ENCODE measurements at regions not wholly inside any gene's neighbourhood (a gene's known extent, or its start where the extent isn't known, plus 50 kb on each side); places are given as distances from the start of the nearest gene placed in this dataset.
A peak's percentile ranks its signal among the peaks of the same experiment; 100 is the strongest.

DNA sequence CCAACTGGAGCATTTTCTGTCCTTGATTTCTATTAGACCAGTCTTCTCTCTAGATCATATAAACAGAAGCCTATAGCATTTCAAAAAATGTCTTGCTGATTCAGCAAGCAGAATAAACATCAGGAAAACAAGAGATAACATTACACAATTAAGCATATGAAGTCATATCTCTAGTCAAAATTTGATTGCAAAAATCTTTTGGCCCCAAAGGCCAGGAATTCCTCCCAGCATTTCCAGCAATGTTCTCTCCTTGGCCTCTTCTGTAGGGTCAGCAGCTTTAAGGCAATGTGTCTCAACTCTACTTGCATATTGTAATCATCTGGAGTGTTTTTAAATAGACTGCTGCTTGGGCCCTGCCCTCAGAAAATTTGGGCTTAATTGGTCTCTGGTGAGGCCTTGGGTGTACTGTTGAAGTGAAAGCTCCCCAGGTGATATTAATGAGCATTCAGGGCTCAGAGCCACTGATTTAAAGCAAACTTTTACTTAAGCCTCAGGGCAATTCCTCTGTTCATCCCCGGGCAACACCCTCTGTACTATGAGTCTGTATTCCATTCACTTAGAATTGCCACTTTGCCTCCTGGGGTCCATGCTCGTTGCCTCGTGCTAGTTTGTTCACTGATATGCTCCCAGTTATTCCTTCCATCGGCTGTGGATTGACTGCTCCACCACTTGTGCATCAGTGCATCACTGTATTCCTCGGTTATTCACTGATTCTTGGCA lies 1072.6 kb downstream of the ROBO2 start:
- no peak for DNase-seq
- H3K27ac Mint-ChIP-seq = no peak overlapping the region

DNA sequence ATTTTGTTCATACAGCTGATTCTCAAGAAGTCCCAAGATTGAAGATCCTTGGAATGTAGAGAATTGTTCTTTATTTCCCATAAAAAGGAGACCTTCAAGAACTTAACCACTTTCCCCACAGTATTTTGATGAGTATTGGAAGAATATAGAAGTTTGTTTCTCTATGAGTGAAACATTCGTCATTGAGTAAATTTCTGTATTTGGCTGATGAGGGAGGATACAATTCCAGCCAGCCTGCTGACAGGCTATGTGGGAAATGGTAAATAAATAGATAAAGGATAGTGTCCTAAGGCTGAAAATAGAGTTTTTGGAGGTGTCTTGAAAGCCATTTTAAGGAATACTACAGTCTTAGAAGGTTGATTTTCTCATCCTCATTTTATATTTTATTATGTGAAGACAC lies 1076.1 kb downstream of the ROBO2 start:
- DNase-seq (no peak), ATAC-seq (no peak)
- H3K4me3 Mint-ChIP-seq = no peak overlapping the region
- no peaks in the 10 kb centered on the region for H3K27me3 Mint-ChIP-seq
- H3K9me3 Mint-ChIP-seq = peaks cover 0 to 11% of the 10 kb centered on the region in 2 donors
- H3K27ac Mint-ChIP-seq = no peak overlapping the region
- no peaks in the 10 kb centered on the region for H3K4me1 Mint-ChIP-seq

More for the DNA sequence above, 1072.6 kb downstream of the ROBO2 start:
- Mint-ChIP-seq H3K9me3 (peaks cover 6 to 11% of the 10 kb centered on the region in 2 donors), H3K27me3 (no peaks in the 10 kb centered on the region), H3K4me3 (no peak overlapping the region), H3K4me1 (no peaks in the 10 kb centered on the region)
- no peak for ATAC-seq

DNA sequence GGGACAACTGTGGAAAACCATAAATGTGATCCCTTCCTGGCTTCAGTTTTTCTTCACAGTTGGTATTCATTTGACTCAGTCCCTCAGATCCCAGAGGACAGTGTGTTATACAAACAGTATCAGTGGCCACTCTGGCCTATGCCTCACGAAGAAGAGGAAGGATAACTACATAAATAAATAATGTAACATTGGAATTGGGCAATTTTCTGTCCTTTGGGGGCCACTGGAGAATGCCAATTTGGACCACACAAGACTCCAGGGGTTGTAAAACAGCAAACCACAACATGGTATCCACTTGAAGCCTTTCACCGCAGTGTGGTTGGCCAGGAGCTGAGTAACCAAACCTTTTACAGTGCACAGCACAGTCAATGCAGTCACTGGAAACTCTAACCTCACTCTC lies 1077.0 kb downstream of the ROBO2 start:
- Mint-ChIP-seq H3K4me1 (no peaks in the 10 kb centered on the region), H3K9me3 (peaks cover 0 to 7% of the 10 kb centered on the region in 2 donors), H3K27me3 (no peaks in the 10 kb centered on the region), H3K27ac (no peak overlapping the region), H3K4me3 (no peak overlapping the region)
- no peak for ATAC-seq
- no peak for DNase-seq

DNA sequence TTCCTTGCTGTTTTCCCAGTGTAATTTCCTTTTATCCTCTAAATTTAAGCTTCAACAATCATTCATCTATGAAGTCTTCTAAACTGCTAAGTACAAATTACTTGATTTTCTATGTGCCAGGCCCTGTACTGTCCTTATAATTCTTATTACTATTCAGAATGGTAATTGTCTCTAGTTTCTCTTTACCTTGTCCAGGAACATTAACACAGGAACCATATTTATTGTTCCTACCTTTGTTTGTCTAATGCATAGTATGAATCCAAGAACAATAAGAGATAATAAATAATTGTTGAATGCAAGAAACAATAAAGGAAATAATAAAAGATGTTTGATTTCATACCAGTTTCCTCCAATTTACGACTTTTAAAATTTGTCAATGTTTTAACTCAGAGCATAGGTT lies 1083.2 kb downstream of the ROBO2 start:
- H3K4me1 Mint-ChIP-seq = no peaks in the 10 kb centered on the region
- H3K9me3 Mint-ChIP-seq = peaks cover 26% of the 10 kb centered on the region in 2 donors
- H3K27me3 Mint-ChIP-seq = no peaks in the 10 kb centered on the region
- no peak overlapping the region for H3K4me3 Mint-ChIP-seq
- ATAC-seq (no peak), DNase-seq (no peak)
- H3K27ac Mint-ChIP-seq = no peak overlapping the region

DNA sequence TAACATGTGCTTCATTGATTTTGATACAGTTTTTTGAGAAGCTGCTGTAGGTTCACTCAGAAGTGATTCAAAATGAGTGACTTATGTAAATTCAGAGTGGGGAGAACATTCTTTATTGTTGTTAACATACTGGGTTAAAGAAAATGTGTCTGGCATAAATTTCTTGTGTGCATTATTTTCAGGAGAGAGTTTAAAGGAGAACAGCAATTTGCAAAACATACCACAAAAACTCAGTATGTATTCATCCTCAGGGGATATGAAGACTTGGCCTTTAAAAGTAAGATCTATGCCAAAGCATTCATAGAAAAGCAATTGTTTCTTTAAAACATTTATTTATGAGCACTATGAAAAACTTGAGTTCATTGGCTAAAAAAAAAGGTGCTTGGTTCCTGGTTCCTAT lies 1089.8 kb downstream of the ROBO2 start:
- ATAC-seq (no peak), DNase-seq (no peak)
- Mint-ChIP-seq H3K27ac (no peak overlapping the region), H3K9me3 (peaks cover 29 to 31% of the 10 kb centered on the region in 2 donors), H3K27me3 (no peaks in the 10 kb centered on the region), H3K4me1 (no peaks in the 10 kb centered on the region), H3K4me3 (no peak overlapping the region)

DNA sequence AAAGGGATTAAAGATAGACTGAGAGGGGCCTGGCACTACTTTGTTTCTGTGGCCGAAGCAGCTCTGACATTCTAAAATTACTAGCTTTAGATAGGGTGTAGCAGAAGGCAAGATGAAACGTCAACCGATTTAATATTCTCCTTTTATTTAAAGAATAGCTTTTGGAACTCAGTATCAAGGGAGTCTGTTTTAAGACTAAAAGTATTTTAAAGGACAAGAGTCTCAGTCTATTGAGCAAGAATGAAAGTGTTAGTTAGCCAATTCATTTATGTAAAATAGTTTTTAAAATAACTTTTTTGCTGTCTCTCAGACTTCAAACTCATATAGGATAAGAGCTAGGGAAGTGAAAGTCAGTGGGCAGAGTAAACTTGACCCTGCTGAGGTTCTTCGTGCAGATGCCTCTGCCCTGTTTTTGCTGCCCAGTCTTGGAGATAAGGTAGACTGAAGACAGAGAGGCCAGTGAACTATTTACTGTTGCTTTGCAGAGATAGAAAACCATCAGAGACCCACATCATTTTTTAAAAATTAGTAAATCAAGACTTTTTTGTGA lies 1090.9 kb downstream of the ROBO2 start:
- ATAC-seq (no peak), DNase-seq (no peak)
- Mint-ChIP-seq H3K9me3 (peaks cover 18 to 20% of the 10 kb centered on the region in 2 donors), H3K27me3 (no peaks in the 10 kb centered on the region), H3K27ac (no peak overlapping the region), H3K4me3 (no peak overlapping the region), H3K4me1 (no peaks in the 10 kb centered on the region)

DNA sequence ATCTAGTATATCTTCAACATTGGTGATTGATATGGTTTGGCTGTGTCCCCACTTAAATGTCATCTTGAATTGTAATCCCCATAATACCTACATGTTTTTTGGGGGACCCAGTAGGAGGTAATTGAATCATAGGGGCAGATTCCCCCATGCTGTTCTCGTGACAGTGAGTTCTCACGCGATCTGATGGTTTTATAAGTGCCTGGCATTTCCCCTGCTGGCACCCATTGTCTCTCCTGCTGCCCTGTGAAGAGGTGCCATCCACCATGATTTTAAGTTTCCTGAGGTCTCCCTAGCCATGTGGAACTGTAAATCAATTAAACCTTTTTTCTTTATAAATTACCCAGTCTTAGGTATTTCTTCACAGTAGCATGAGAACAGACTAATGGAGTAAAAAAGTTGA lies 1094.6 kb downstream of the ROBO2 start:
- H3K27ac Mint-ChIP-seq = no peak overlapping the region
- H3K9me3 Mint-ChIP-seq = peaks cover 4 to 12% of the 10 kb centered on the region in 2 donors
- ATAC-seq = no peak
- no peaks in the 10 kb centered on the region for H3K27me3 Mint-ChIP-seq
- no peak overlapping the region for H3K4me3 Mint-ChIP-seq
- no peaks in the 10 kb centered on the region for H3K4me1 Mint-ChIP-seq
- no peak for DNase-seq

DNA sequence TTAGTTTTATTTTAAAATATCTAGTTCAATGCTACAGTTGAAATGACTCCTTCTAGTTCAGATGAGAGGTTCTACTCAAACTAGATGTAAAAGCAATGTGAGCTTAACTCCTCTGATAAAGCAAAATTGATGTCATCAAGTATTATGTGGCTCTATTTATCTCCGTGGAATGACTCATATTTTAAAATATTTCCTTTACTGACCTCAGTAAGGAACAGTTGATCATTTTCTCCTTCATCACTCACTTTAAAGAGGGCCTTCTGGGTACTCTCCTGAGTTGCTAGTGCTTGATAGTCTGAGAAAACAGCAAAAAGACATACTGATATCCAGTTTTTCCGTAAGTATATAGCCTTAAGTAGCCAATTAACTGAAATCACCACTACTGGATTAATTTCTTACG lies 1099.3 kb downstream of the ROBO2 start:
- Mint-ChIP-seq H3K27me3 (no peaks in the 10 kb centered on the region), H3K9me3 (peaks cover 7 to 9% of the 10 kb centered on the region in 2 donors), H3K27ac (no peak overlapping the region), H3K4me3 (no peak overlapping the region), H3K4me1 (no peaks in the 10 kb centered on the region)
- DNase-seq = no peak
- no peak for ATAC-seq

DNA sequence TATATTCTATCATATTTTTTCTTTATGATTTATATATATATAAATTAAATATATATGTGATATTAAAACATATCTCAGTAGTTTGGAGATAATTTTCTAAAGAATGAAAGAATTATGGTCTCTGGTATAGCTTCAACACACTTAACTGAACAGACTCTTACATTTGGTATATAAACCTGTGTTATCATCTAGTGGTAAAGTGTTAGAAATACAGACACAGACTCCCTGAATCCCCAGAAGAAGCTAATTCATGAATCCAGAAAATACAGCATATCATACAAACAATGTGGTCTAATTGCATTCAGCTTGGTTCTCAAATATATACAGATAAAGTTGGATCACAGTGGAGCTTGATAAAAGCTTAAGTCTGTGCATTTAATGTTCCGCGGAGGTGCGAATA lies 1100.4 kb downstream of the ROBO2 start:
- ATAC-seq = no peak

DNA sequence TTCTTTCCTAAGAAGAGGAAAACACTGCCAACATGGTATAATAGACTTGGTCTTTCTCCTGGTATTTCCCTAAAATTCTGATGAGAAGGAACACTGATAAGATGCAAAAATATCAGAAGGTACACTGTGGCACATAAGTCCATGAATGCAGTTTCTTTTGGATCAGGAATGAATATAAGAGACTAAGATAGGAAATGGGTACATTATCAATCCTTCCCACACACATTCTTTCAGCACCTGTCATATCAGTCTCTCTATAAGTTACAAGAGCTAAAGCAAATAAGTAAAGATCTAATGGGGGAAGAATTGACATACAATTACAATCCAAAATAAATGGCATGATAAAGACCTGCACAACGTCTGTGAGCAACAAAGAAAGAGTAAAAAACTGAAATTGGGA lies 1101.0 kb downstream of the ROBO2 start:
- H3K4me3 Mint-ChIP-seq = no peak overlapping the region
- ATAC-seq = no peak
- peaks cover 14 to 17% of the 10 kb centered on the region in 2 donors for H3K9me3 Mint-ChIP-seq
- no peaks in the 10 kb centered on the region for H3K27me3 Mint-ChIP-seq
- no peak for DNase-seq
- H3K4me1 Mint-ChIP-seq = no peaks in the 10 kb centered on the region
- no peak overlapping the region for H3K27ac Mint-ChIP-seq

More for the DNA sequence above, 1100.4 kb downstream of the ROBO2 start:
- no peak for DNase-seq
- H3K4me3 Mint-ChIP-seq = no peak overlapping the region
- peaks cover 11 to 12% of the 10 kb centered on the region in 2 donors for H3K9me3 Mint-ChIP-seq
- no peaks in the 10 kb centered on the region for H3K4me1 Mint-ChIP-seq
- no peak overlapping the region for H3K27ac Mint-ChIP-seq
- H3K27me3 Mint-ChIP-seq = no peaks in the 10 kb centered on the region

DNA sequence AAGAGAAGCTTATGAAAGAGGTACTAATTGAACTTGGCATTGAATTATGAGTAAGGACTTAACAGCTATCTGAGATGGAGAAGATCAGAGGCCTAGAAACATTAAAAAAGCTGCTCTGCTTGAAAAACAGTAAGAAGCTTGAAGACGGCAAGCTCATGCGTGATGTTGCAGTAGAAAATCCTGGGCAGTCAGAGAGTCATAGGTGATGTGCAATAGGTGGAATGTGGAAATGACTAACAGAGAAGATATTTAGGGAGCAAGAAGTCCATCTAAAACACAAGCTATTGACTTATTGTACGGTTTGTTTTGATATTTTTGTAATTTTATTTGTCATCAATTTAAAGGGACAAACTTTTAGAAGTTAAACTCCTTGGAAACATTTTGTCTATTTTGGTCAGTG lies 1101.4 kb downstream of the ROBO2 start:
- no peak overlapping the region for H3K27ac Mint-ChIP-seq
- H3K4me1 Mint-ChIP-seq = no peaks in the 10 kb centered on the region
- ATAC-seq (no peak), DNase-seq (no peak)
- no peaks in the 10 kb centered on the region for H3K27me3 Mint-ChIP-seq
- H3K4me3 Mint-ChIP-seq = no peak overlapping the region
- H3K9me3 Mint-ChIP-seq = peaks cover 16 to 17% of the 10 kb centered on the region in 2 donors

DNA sequence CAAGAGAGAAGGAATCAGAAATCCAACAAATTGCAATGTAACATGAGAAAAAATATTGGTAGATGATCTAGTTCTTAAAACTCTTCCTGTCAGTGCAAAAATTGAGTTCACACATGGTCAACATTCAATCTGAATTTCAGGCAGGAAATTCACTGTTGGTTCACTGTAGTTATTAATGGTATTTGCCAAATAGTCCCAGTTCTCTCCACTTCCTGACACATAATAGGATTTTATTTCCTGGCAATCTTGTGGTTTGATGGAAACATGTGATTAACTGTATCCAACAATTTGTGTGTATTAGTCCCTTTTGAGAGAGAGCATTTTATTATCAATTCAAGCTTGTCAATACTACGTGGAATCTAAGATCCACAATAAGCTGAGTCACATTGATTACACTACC lies 1103.1 kb downstream of the ROBO2 start:
- Mint-ChIP-seq H3K27ac (no peak overlapping the region), H3K27me3 (no peaks in the 10 kb centered on the region), H3K4me1 (no peaks in the 10 kb centered on the region), H3K9me3 (peaks cover 14 to 21% of the 10 kb centered on the region in 2 donors), H3K4me3 (no peak overlapping the region)
- DNase-seq = no peak
- no peak for ATAC-seq

DNA sequence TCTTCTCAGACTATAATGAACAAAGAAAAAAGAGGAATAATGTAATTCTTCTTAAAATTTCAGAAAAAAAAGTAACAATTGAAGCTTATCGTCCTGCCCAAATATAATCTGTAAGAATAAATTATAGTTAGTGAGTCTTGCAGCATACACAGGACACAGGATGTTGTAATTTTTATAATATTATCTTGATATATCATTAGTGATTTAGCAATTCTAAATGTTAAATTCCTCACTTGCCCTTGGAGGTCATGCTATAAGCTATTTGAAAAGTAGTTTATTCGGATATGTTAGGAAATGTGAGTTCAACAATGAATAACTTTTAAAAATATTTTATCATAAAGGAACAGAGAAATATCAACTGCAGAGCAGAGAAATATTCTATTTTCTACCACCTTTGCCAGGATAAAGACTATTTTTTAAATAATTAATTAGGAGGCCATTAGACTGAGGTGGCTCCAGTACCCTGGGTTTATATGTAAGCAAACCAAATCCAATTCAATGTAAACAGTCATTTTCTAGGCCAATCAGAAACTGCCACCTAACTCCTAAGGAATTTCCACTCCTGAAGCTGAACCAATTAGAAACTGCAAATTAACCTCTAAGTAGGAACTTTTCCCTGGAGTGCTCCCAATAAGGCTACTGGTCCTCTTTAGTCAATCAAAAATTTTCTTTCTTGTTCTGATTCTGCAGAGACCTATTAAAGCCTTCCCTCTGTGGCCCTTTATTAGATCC lies 1109.3 kb downstream of the ROBO2 start:
- H3K4me1 Mint-ChIP-seq = no peaks in the 10 kb centered on the region
- H3K9me3 Mint-ChIP-seq = peaks cover 19 to 26% of the 10 kb centered on the region in 2 donors
- no peak overlapping the region for H3K4me3 Mint-ChIP-seq
- H3K27me3 Mint-ChIP-seq = no peaks in the 10 kb centered on the region
- DNase-seq (no peak), ATAC-seq (no peak)
- no peak overlapping the region for H3K27ac Mint-ChIP-seq

DNA sequence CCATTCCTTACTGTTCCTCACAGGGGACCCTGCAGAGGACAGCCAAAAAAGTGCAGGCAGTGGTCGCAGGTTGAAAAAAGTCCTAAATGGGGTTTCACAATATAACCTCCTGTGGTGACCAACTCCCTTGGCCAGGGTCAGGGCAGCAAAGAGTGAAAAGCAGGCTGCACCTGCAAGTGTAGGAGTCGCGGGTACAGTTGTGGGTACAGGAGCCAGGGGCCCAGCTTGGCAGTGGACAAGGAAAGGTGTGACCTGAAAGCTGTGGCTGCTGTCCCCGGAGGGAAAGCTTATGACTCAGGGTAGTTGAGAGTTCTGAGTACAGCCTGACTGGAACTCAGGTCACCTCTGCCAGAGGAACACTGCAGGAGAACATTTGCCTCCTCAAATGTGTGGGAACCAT lies 1114.1 kb downstream of the ROBO2 start:
- no peak for DNase-seq

DNA sequence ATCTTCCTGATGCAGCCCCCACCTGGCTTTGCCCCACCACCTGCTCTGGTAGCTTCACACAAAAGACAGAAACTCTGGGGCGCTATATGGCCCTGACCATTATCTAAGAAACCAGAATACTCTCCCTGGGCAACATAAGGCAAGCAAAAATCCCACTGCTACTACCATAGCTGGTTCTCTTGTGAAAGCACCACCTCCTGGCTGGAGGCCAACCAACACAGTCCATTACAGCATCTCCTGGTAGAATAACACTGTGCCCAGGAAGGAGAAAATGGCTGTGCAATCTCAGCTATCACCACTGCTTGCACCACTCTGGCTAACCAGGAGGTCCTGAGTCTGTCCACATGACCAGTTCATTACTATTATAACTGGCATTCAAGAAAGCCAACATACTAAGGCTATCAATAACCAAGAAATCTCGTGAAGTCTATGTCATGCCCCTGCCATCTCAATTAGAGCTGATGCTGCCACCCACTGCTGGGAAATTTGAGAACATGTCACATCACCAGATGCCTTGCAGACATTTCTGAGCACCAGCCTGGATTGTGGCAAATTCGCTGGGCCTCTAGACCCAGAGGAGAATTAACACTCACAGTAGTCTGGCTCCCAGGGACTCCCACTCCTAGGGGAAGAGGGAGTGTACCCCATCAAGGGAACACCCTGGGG lies 1114.8 kb downstream of the ROBO2 start:
- peaks cover 7 to 23% of the 10 kb centered on the region in 2 donors for H3K9me3 Mint-ChIP-seq
- no peaks in the 10 kb centered on the region for H3K4me1 Mint-ChIP-seq
- no peak for DNase-seq
- no peak overlapping the region for H3K4me3 Mint-ChIP-seq
- no peak for ATAC-seq
- no peaks in the 10 kb centered on the region for H3K27me3 Mint-ChIP-seq
- no peak overlapping the region for H3K27ac Mint-ChIP-seq

More for the DNA sequence above, 1114.1 kb downstream of the ROBO2 start:
- Mint-ChIP-seq H3K27ac (no peak overlapping the region), H3K27me3 (no peaks in the 10 kb centered on the region), H3K4me3 (no peak overlapping the region), H3K9me3 (peaks cover 7 to 23% of the 10 kb centered on the region in 2 donors), H3K4me1 (no peaks in the 10 kb centered on the region)
- no peak for ATAC-seq

DNA sequence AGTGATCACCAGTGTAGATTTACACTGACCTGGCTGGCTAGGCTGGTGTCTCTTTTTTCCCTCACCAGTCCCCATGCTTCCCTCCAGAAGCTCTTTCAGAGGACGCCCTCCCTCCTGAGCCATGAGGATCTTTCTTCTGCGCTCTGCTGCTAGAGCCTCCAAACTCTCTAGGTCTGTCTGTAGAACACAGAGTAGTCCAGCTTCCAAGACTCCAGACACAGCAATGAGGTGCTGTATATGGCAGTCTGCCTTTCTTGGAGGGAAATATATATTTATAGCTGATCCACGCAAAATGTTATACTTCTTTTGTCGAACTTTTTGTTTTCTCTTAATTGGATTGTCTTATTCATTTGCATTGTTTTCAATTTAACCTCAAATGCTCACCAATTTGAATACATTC lies 1121.8 kb downstream of the ROBO2 start:
- DNase-seq (no peak), ATAC-seq (no peak)
- Mint-ChIP-seq H3K27me3 (no peaks in the 10 kb centered on the region), H3K27ac (peak overlapping the region in 1 of 2 donors; percentile 72), H3K4me1 (no peaks in the 10 kb centered on the region), H3K9me3 (peaks cover 0 to 11% of the 10 kb centered on the region in 2 donors), H3K4me3 (no peak overlapping the region)
